ENCODE measurements at regions not wholly inside any gene's neighbourhood (a gene's known extent, or its start where the extent isn't known, plus 50 kb on each side); places are given as distances from the start of the nearest gene placed in this dataset.

DNA sequence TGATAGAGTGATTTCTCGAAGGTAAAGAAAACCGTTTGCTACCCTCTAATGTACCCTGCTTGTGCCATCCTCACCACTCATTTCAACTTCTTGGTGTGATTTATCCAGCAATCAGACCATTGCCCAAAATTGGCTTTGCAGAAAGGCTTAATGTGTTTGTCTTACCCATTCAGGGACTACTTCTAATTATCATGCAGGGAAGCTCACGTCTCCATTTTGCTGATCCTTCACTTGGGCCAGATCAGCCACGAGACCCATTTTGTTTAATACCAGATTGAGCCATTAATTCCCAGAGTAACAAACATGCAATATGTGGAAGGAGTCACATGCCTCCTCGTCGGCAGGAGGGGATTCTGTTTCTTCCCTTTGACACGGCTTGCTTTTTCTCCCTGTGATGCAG is 51.1 kb upstream of the CRY1 start:
- Mint-ChIP-seq H3K27me3 (peaks cover 5% of the 10 kb centered on the region), H3K9me3 (no peaks in the 10 kb centered on the region), H3K36me3 (ENCODE audit: low read depth) (no peaks in the 10 kb centered on the region), H3K4me1 (no peaks in the 10 kb centered on the region), H3K4me3 (no peak overlapping the region), H3K27ac (no peak overlapping the region)
- no peak for DNase-seq
- intact Hi-C loops (cut with micrococcal nuclease): no loop called here

DNA sequence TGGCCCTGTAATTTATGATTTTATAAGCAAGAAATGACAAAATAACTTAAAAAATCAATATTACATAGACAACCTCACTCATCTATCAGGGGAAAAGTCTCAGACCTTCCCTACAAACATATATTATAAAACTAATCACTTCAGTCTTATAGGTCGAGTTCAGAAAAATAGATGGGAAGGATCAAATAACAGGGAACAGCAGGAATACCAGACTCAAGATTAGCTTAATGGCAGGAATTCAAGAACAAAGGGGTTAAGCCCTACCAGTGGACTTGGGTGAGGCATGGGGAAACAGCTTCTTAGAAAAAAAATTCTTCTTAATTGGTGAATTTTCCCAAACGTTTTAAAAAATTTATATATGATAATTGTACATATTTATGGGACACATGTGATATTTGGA is 51.6 kb upstream of the CRY1 start:
- no peak overlapping the region for H3K27ac Mint-ChIP-seq
- intact Hi-C loops (cut with micrococcal nuclease): no loop called here
- no peaks in the 10 kb centered on the region for H3K4me1 Mint-ChIP-seq
- H3K27me3 Mint-ChIP-seq: peaks cover 5% of the 10 kb centered on the region
- no peaks in the 10 kb centered on the region for H3K9me3 Mint-ChIP-seq
- DNase-seq: no peak
- no peak overlapping the region for H3K4me3 Mint-ChIP-seq
- H3K36me3 Mint-ChIP-seq (ENCODE audit: low read depth): no peaks in the 10 kb centered on the region

DNA sequence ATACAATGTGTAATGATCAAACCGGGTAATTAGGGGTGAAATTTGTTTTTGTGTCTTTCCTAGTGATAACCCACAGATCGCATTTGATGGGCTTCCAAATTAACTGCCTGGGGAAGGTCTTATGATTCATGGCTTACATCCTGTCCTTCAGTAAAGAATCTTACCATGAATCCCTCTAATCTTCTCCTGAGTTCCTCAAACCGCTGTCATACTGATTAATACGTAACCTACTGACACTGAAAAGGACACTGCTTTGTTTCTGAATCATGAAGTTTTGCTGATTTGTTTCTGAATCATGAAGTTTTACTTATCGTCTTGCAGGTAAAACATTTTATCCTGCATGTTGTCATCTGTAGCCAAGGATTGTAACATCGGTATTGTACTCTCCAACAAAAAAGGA is 52.0 kb upstream of the CRY1 start:
- Mint-ChIP-seq H3K4me1 (no peaks in the 10 kb centered on the region), H3K4me3 (no peak overlapping the region), H3K36me3 (ENCODE audit: low read depth) (no peaks in the 10 kb centered on the region), H3K27ac (no peak overlapping the region), H3K27me3 (peaks cover 5% of the 10 kb centered on the region), H3K9me3 (no peaks in the 10 kb centered on the region)
- no peak for DNase-seq
- intact Hi-C loops (cut with micrococcal nuclease): no loop called here

DNA sequence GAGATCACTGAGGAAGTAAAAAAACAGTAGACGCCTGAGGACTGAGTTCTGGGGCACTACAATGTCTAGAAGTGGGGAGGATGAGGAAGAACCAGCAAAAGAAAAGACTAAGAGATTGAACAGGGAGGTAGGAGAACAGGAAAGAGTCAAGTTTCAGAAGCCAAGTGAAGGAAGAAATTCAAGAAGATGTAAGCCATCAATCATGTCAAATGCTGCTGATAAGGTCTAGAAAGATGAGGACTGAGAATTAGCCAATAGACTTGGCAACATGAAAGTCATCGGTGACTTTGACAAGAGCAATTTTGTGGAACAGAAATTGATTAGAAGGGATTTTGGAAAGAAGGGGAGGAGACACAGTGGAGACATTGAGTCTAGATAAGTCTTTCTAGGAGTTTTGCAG is 54.8 kb upstream of the CRY1 start:
- H3K36me3 Mint-ChIP-seq (ENCODE audit: low read depth): no peaks in the 10 kb centered on the region
- H3K4me3 Mint-ChIP-seq: no peak overlapping the region
- H3K27ac Mint-ChIP-seq: no peak overlapping the region
- no peaks in the 10 kb centered on the region for H3K9me3 Mint-ChIP-seq
- no peaks in the 10 kb centered on the region for H3K4me1 Mint-ChIP-seq
- H3K27me3 Mint-ChIP-seq: peaks cover 5% of the 10 kb centered on the region
- no peak for DNase-seq
- intact Hi-C loops (cut with micrococcal nuclease): no loop called here

DNA sequence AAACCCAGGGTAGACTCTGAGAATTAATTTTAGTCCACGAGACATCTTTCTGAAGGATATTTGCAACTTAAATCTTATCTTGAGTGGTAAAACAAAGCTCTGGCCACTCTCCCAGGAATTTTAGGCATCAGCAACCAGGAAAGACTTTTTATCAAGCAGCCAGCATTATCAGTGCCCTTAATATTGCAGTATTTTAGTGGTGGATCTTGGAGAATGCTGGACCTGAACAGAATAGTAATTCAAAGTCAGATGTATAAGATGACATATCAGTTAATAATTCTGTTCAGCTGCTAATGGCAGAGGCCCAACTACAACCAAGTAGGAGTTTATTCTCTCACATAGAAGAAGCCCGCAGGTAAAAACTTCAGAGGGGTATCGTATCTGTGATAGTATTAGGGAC is 59.0 kb upstream of the CRY1 start:
- no peak overlapping the region for H3K4me3 Mint-ChIP-seq
- no peaks in the 10 kb centered on the region for H3K4me1 Mint-ChIP-seq
- peaks cover 9% of the 10 kb centered on the region for H3K9me3 Mint-ChIP-seq
- no peaks in the 10 kb centered on the region for H3K36me3 Mint-ChIP-seq (ENCODE audit: low read depth)
- H3K27ac Mint-ChIP-seq: no peak overlapping the region
- H3K27me3 Mint-ChIP-seq: peaks cover 14% of the 10 kb centered on the region
- intact Hi-C loops (cut with micrococcal nuclease): no loop called here
- no peak for DNase-seq

DNA sequence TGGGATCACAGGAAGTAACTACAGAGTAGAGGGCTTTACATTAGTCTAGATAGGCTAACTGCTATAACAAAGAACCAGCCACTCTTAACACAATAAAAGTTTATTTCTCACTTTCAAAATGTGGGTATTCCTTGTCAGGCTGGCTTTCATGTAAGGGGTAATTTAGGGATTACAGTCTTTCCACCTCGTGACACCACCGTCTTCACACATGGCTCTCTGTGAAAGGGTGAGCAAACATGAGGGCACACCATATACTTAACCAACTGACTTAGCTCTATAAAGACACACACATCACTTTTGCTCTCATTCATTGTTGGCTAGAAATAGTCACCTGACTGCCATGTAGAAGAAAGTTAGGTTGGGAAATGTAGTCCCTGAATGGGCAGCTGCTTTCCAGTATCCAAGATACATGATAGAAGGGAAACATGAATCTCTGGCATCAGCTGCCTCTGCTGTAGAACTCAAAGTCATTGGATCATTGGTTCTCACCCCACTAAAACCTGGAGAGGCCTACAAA is 66.1 kb upstream of the CRY1 start:
- Mint-ChIP-seq H3K4me1 (no peaks in the 10 kb centered on the region), H3K27me3 (peaks cover 41% of the 10 kb centered on the region), H3K4me3 (no peak overlapping the region), H3K27ac (no peak overlapping the region), H3K9me3 (peaks cover 4% of the 10 kb centered on the region), H3K36me3 (ENCODE audit: low read depth) (no peaks in the 10 kb centered on the region)
- DNase-seq: no peak
- intact Hi-C loops (cut with micrococcal nuclease): no loop called here

DNA sequence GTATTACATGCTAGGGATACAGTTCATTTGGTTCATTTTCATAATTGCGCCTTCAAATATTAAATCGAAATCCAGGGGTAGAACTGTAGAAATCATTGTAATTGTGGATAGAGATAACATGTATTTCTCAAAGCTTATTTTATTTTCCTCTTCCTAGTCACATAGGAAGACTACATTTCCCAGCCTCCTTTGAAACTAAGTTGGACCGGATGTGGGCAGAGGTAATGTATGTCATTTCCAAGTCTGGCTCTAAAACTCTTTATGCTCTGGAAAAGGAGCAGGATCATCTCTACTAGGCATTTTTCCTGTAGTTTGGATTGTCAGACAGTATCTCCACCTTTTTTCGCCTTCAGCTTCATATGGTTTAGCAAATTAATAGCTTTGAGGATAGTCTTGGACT is 70.1 kb upstream of the CRY1 start:
- DNase-seq: no peak
- Mint-ChIP-seq H3K4me1 (no peaks in the 10 kb centered on the region), H3K36me3 (ENCODE audit: low read depth) (no peaks in the 10 kb centered on the region), H3K4me3 (no peak overlapping the region), H3K9me3 (no peaks in the 10 kb centered on the region), H3K27ac (no peak overlapping the region), H3K27me3 (peaks cover 32% of the 10 kb centered on the region)
- intact Hi-C loops (cut with micrococcal nuclease): no loop called here

DNA sequence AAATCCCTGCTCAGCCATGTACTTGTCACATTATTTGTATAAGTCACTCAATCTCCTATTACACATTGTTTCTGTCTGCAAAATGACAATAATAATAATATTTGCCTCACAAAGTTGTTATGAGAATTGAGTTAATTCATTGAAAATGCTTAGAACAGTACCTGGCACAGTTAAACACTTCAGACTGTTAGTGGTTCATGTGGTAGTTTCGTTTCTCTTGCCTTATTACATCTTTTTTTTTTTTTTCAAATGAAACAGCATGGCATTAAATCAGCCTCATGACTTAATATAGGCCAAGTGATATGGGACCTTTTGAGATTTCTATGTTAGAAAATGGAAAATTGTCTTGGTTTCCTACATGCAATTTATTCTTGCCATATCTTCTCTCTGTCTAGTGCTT is 71.0 kb upstream of the CRY1 start:
- H3K27ac Mint-ChIP-seq: no peak overlapping the region
- no peaks in the 10 kb centered on the region for H3K9me3 Mint-ChIP-seq
- H3K4me1 Mint-ChIP-seq: no peaks in the 10 kb centered on the region
- intact Hi-C loops (cut with micrococcal nuclease): no loop called here
- no peak overlapping the region for H3K4me3 Mint-ChIP-seq
- no peaks in the 10 kb centered on the region for H3K36me3 Mint-ChIP-seq (ENCODE audit: low read depth)
- DNase-seq: no peak
- H3K27me3 Mint-ChIP-seq: peaks cover 30% of the 10 kb centered on the region

DNA sequence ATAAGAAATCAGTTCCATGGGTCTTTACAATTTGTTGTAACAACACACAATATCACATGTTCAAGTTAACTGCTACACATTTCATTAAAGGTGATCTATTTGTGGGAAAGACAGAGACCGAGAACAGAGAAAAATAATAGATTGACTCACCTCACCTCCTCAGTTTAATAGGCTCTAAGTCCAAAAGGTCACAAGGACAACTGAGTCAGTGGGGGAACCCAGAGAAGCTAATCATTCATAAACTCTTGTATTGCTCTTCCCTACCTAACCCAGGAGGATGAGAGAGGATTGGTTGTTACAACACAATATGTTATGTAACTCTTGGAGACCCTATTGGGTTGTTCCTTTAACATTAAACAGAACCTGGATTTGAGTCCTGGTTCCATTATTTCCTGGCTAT is 72.2 kb upstream of the CRY1 start:
- intact Hi-C loops (cut with micrococcal nuclease): no loop called here
- Mint-ChIP-seq H3K27ac (no peak overlapping the region), H3K4me3 (no peak overlapping the region), H3K9me3 (no peaks in the 10 kb centered on the region), H3K4me1 (no peaks in the 10 kb centered on the region), H3K36me3 (ENCODE audit: low read depth) (no peaks in the 10 kb centered on the region), H3K27me3 (peaks cover 26% of the 10 kb centered on the region)
- DNase-seq: no peak

DNA sequence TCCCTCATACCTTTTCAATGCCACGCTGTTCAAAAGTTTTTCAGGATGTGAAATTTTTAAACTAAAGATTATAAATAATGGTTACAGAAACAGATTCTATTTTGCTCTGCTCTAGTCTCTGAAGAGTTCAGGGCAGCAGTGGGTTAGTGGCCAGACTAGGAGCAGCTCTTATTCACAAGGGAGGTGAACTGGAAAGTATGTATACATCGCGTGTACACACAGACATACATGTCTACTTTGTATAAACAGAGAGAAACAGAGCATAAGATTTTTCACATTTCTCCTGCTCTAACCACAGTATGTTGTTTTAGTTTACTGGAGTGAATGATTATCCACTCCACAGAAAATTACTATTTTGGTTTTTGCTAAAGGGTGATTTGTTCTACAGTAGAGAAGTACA is 74.4 kb upstream of the CRY1 start:
- no peak overlapping the region for H3K4me3 Mint-ChIP-seq
- no peak for DNase-seq
- intact Hi-C loops (cut with micrococcal nuclease): no loop called here
- no peaks in the 10 kb centered on the region for H3K36me3 Mint-ChIP-seq (ENCODE audit: low read depth)
- peaks cover 17% of the 10 kb centered on the region for H3K27me3 Mint-ChIP-seq
- no peak overlapping the region for H3K27ac Mint-ChIP-seq
- no peaks in the 10 kb centered on the region for H3K4me1 Mint-ChIP-seq
- peaks cover 3% of the 10 kb centered on the region for H3K9me3 Mint-ChIP-seq

DNA sequence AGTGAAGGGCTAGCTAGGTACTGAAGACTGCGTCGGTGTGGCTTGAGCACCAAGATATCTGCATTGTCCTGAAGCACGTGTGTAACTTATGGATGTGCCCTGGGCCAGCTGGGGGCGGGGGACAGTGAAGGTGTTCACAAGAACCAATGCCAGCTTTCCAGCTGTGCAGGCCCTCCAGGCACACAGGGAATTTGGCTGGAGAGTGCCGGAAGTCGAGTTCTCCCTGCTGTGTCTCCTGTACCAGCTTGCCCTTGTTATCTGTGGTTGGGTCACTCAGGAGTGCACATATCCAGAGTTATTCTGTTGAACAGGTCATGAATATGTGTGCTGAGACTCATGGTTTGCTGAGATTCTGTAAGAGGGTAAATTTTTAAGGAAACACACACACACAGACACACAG is 75.9 kb upstream of the CRY1 start:
- Mint-ChIP-seq H3K9me3 (peaks cover 3% of the 10 kb centered on the region), H3K4me1 (no peaks in the 10 kb centered on the region), H3K27me3 (peaks cover 15% of the 10 kb centered on the region), H3K4me3 (no peak overlapping the region), H3K36me3 (ENCODE audit: low read depth) (no peaks in the 10 kb centered on the region), H3K27ac (no peak overlapping the region)
- intact Hi-C loops (cut with micrococcal nuclease): no loop called here
- DNase-seq: no peak

DNA sequence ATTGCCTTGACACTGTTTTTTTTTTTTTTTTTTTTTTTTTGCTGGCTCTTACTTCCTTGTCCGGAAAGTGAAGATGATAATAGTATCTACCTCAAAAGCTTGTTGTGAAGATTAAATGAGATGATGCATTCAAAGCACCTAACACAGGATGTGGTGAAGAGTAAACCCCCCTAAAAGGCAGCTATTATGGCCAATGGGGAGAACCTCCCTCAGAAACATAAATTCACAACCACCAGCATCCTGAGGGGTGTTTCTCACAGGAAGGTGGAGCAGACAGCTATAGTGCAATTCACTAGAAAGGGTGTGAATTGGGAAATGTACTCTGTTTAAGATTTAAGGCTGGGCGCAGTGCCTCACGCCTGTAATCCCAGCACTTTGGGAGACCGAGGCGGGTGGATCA is 85.4 kb upstream of the CRY1 start:
- Mint-ChIP-seq H3K4me3 (no peak overlapping the region), H3K9me3 (no peaks in the 10 kb centered on the region), H3K4me1 (peaks cover 2% of the 10 kb centered on the region), H3K27me3 (peaks cover 5% of the 10 kb centered on the region), H3K27ac (no peak overlapping the region), H3K36me3 (ENCODE audit: low read depth) (no peaks in the 10 kb centered on the region)
- DNase-seq: no peak
- intact Hi-C loops (cut with micrococcal nuclease): no loop called here

DNA sequence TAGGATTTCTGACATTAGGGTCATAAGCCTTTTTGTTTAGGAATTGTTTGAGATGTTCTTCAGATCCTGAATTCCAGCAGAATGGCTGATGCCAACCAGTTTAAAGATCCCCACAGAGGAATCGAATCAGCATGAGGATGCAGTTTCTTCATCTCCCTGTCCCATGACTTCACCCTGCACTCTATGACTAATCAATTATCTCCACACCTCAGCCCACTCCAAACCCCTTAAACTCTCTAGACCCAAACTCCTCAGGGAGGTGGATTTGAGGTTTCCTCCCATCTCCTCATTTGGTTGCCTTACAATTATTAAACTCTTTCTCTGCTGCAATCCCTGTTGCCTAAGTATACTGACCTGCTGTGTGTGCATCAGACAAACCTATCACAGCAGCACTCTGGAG is 86.5 kb upstream of the CRY1 start:
- H3K27ac Mint-ChIP-seq: no peak overlapping the region
- intact Hi-C loops (cut with micrococcal nuclease): no loop called here
- H3K4me3 Mint-ChIP-seq: no peak overlapping the region
- H3K4me1 Mint-ChIP-seq: peaks cover 2% of the 10 kb centered on the region
- peaks cover 9% of the 10 kb centered on the region for H3K27me3 Mint-ChIP-seq
- H3K9me3 Mint-ChIP-seq: no peaks in the 10 kb centered on the region
- DNase-seq: no peak
- no peaks in the 10 kb centered on the region for H3K36me3 Mint-ChIP-seq (ENCODE audit: low read depth)

DNA sequence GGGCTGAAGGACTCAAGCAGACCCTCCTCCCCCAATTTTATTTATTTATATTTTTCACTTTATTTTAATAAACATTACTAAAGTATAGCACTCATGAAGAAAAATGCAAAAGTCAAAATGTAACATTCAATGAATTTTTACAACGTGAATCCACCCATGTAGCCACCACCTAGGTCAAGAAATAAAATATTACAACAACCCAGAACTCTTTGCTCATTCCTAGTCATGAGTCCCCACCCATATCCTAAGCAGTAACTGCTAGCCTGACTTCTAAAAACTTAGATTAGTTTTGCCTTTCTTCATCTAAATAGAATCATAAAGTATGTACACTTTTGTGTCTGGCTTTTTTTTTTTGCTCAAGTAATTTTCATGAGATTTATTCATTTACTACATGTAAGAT is 86.9 kb upstream of the CRY1 start:
- H3K9me3 Mint-ChIP-seq: no peaks in the 10 kb centered on the region
- no peaks in the 10 kb centered on the region for H3K36me3 Mint-ChIP-seq (ENCODE audit: low read depth)
- peaks cover 2% of the 10 kb centered on the region for H3K4me1 Mint-ChIP-seq
- H3K27me3 Mint-ChIP-seq: peaks cover 10% of the 10 kb centered on the region
- no peak overlapping the region for H3K4me3 Mint-ChIP-seq
- DNase-seq: no peak
- H3K27ac Mint-ChIP-seq: no peak overlapping the region
- intact Hi-C loops (cut with micrococcal nuclease): no loop called here

DNA sequence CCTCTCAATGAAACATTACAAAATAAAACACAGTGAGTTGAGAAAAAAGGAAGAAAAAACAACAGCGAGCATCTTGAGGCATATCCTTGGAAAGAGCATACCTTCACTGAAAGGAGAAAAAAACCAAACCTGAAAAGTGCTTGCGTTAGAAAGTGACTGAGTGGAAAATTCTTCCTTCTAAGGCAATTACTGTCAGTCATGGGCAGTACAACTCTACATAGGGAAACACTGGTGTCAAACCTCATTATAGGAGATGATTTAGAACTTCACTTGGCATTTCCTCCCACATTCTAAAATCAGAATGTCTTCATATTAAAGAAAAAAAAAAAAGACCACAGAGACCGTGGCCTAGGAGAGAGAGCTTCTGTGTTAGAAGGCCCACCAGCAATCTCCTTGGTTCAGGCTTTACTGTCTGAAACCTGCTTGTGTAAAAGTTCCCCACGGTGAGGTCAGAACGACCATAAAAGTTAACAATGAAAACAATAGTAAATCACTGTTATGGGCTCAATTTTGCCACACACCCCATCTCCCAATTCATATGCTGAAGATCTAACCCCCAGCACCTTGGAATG is 91.1 kb upstream of the CRY1 start:
- H3K4me1 Mint-ChIP-seq: peaks cover 2% of the 10 kb centered on the region
- peaks cover 23% of the 10 kb centered on the region for H3K27me3 Mint-ChIP-seq
- H3K36me3 Mint-ChIP-seq (ENCODE audit: low read depth): no peaks in the 10 kb centered on the region
- peaks cover 11% of the 10 kb centered on the region for H3K9me3 Mint-ChIP-seq
- no peak overlapping the region for H3K27ac Mint-ChIP-seq
- intact Hi-C loops (cut with micrococcal nuclease): no loop called here
- DNase-seq: no peak
- H3K4me3 Mint-ChIP-seq: no peak overlapping the region
